H1 (cell line): ENCODE measurements at regions not wholly inside any gene's neighbourhood (a gene's known extent, or its start where the extent isn't known, plus 50 kb on each side); places are given as distances from the start of the nearest gene placed in this dataset.

ENCODE experiments used
- CTCF ChIA-PET: fragments of 300-600 bp; sonication (Branson Sonifier 250); formaldehyde crosslinking; loops from one replicate; lab custom pipeline; 2021; ENCODE audit not compliant: partially characterized antibody; lab: Charles Lee
- POLR2A ChIA-PET: fragments of 300-600 bp; sonication (Branson Sonifier 250); formaldehyde crosslinking; loops from one replicate; lab custom pipeline; 2021; ENCODE audit warnings: inconsistent platforms; ENCODE audit not compliant: partially characterized antibody; lab: Charles Lee
- DNase-seq, 2 experiments: peaks; one replicate each; pipeline versions ENCODE4 v3.0.0 to v3.0.0-alpha.2; 2010 to 2022; ENCODE audit warnings: low spot score in 2 of 2, low read depth in 1 of 2, mixed read lengths in 1 of 2
- FAIRE-seq: peaks from 2 replicates; lab custom pipeline; 2011; peaks lifted over from hg19 to GRCh38; lab: Jason Lieb, UNC
- H2AFZ ChIP-seq: 2 replicates; pipeline ENCODE4 v1.8.1; 2012; ENCODE audit warnings: low read length, inconsistent platforms
- H2AK5ac ChIP-seq: 2 replicates; pipeline ENCODE4 v1.6.1; 2013; ENCODE audit warnings: low read depth, low read length
- H2BK120ac ChIP-seq: replicated peaks from 2 replicates; pipeline ENCODE3; 2013; ENCODE audit warnings: low read depth, low read length, inconsistent platforms
- H2BK12ac ChIP-seq: 2 replicates; pipeline ENCODE4 v1.6.1; 2013; ENCODE audit warnings: low read depth, low read length
- H2BK15ac ChIP-seq: 2 replicates; pipeline ENCODE4 v1.6.1; 2013; ENCODE audit warnings: low read length
- H2BK20ac ChIP-seq: 2 replicates; pipeline ENCODE4 v1.6.1; 2013; ENCODE audit warnings: low read length
- H2BK5ac ChIP-seq: 2 replicates; pipeline ENCODE4 v1.6.1; 2013; ENCODE audit warnings: low read depth, low read length
- H3K14ac ChIP-seq: 2 replicates; pipeline ENCODE4 v1.6.1; 2013; ENCODE audit warnings: inconsistent platforms; ENCODE audit not compliant: insufficient read length
- H3K18ac ChIP-seq: 2 replicates; pipeline ENCODE4 v1.6.1; 2013; ENCODE audit warnings: low read length; ENCODE audit errors: extremely low read depth
- H3K23ac ChIP-seq: 2 replicates; pipeline ENCODE4 v1.6.1; 2013; ENCODE audit warnings: inconsistent platforms; ENCODE audit not compliant: insufficient read length
- H3K23me2 ChIP-seq: 2 replicates; pipeline ENCODE4 v1.6.1; 2013; ENCODE audit warnings: low read depth, low read length
- H3K27ac ChIP-seq: 2 replicates; pipeline ENCODE4 v1.6.1; 2011; ENCODE audit warnings: low read depth, low read length, inconsistent platforms
- H3K27me3 ChIP-seq, 4 experiments: replicated peaks in 1 of 4; 1 replicate in 1 of 4; 2 replicates in 3 of 4; pipeline versions ENCODE4 v1.6.1 to v1.8.1; 2011 to 2013; ENCODE audit warnings: low read length in 3 of 4, mild to moderate bottlenecking in 3 of 4, inconsistent platforms in 2 of 4, mixed read lengths in 2 of 4, moderate library complexity in 1 of 4; ENCODE audit not compliant: control insufficient read depth in 3 of 4, insufficient read depth in 3 of 4; ENCODE audit errors: extremely low read depth in 1 of 4
- H3K36me3 ChIP-seq, 4 experiments: 2 replicates each; pipeline versions ENCODE4 v1.6.1 to v1.8.1; 2011 to 2013; ENCODE audit warnings: mild to moderate bottlenecking in 4 of 4, low read length in 3 of 4, moderate library complexity in 2 of 4, control low read depth in 1 of 4, inconsistent platforms in 1 of 4; ENCODE audit not compliant: insufficient read depth in 4 of 4, control insufficient read depth in 2 of 4
- H3K4ac ChIP-seq: replicated peaks from 2 replicates; pipeline ENCODE3; 2013; ENCODE audit warnings: low read length, low read depth, mixed read lengths, inconsistent platforms; ENCODE audit not compliant: insufficient read length
- H3K4me1 ChIP-seq, 4 experiments: replicated peaks in 1 of 4; 1 replicate in 1 of 4; 2 replicates in 3 of 4; pipeline versions ENCODE4 v1.6.1 to v1.8.1; 2011 to 2013; ENCODE audit warnings: low read length in 3 of 4, inconsistent platforms in 2 of 4, mixed read lengths in 1 of 4; ENCODE audit not compliant: insufficient read depth in 4 of 4, control insufficient read depth in 3 of 4
- H3K4me2 ChIP-seq, 2 experiments: 2 replicates each; pipeline versions ENCODE4 v1.6.1 to v1.8.1; 2011 to 2013; ENCODE audit warnings: low read depth in 2 of 2, low read length in 2 of 2, control low read depth in 1 of 2, inconsistent platforms in 1 of 2, mild to moderate bottlenecking in 1 of 2; ENCODE audit not compliant: insufficient read depth in 1 of 2
- H3K4me3 ChIP-seq, 4 experiments: fragments of 200-600, 300-600 bp in 1 of 4; sonication (generic), shearing (Covaris generic), sonication (Bioruptor Twin) in 1 of 4; 2 replicates each; pipeline versions ENCODE4 v1.5.1 to v1.8.1; 2011 to 2016; ENCODE audit warnings: low read length in 4 of 4, low read depth in 3 of 4, control low read depth in 2 of 4, inconsistent platforms in 2 of 4, mild to moderate bottlenecking in 2 of 4, mixed read lengths in 1 of 4, moderate library complexity in 1 of 4; ENCODE audit not compliant: insufficient read depth in 2 of 4; ENCODE audit errors: extremely low read depth in 1 of 4
- H3K56ac ChIP-seq: replicated peaks from 2 replicates; pipeline ENCODE3; 2013; ENCODE audit warnings: low read depth, mild to moderate bottlenecking, mixed read lengths, low read length, inconsistent platforms; ENCODE audit not compliant: insufficient read length
- H3K79me1 ChIP-seq: 2 replicates; pipeline ENCODE4 v1.6.1; 2013; ENCODE audit warnings: low read depth, low read length, control low read depth
- H3K79me2 ChIP-seq, 2 experiments: 2 replicates each; pipeline versions ENCODE4 v1.6.1 to v1.8.1; 2012 to 2013; ENCODE audit warnings: low read length in 2 of 2, mild to moderate bottlenecking in 2 of 2, inconsistent platforms in 1 of 2; ENCODE audit not compliant: insufficient read depth in 2 of 2, control insufficient read depth in 1 of 2
- H3K9ac ChIP-seq, 4 experiments: replicated peaks in 1 of 4; 1 replicate in 1 of 4; 2 replicates in 3 of 4; pipeline versions ENCODE4 v1.6.1 to v1.8.1; 2011 to 2013; ENCODE audit warnings: low read depth in 3 of 4, low read length in 3 of 4, control low read depth in 2 of 4, mild to moderate bottlenecking in 2 of 4, moderate library complexity in 2 of 4, inconsistent platforms in 1 of 4; ENCODE audit errors: extremely low read depth in 1 of 4
- H3K9me3 ChIP-seq, 2 experiments: 2 replicates each; pipeline versions ENCODE4 v1.6.1 to v1.8.1; 2012 to 2013; ENCODE audit warnings: mild to moderate bottlenecking in 2 of 2, moderate library complexity in 2 of 2, control low read depth in 1 of 2, inconsistent platforms in 1 of 2, low read depth in 1 of 2, low read length in 1 of 2, mixed read lengths in 1 of 2; ENCODE audit not compliant: insufficient read depth in 2 of 2
- H4K20me1 ChIP-seq, 2 experiments: replicated peaks in 1 of 2; 2 replicates each; pipeline versions ENCODE3 to v1.8.1; 2011 to 2013; ENCODE audit warnings: inconsistent platforms in 2 of 2, low read length in 2 of 2, mild to moderate bottlenecking in 1 of 2; ENCODE audit not compliant: insufficient read depth in 2 of 2, control insufficient read depth in 1 of 2
- H4K5ac ChIP-seq: 2 replicates; pipeline ENCODE4 v1.6.1; 2013; ENCODE audit warnings: low read length, low read depth, mixed read lengths, inconsistent platforms; ENCODE audit not compliant: insufficient read length
- H4K8ac ChIP-seq: 2 replicates; pipeline ENCODE4 v1.8.0; 2013; ENCODE audit warnings: mild to moderate bottlenecking, moderate library complexity, low read length, inconsistent platforms; ENCODE audit not compliant: insufficient read depth; ENCODE audit errors: extremely low read depth
- H4K91ac ChIP-seq: replicated peaks from 2 replicates; pipeline ENCODE3; 2013; ENCODE audit warnings: low read length, mixed read lengths, inconsistent platforms; ENCODE audit not compliant: insufficient read length
- ATF3 ChIP-seq: IDR thresholded peaks from 2 replicates; pipeline ENCODE4 v1.6.1; 2011; ENCODE audit warnings: low read depth, mild to moderate bottlenecking, low read length; ENCODE audit not compliant: insufficient read depth
- CEBPB ChIP-seq: IDR thresholded peaks from 2 replicates; pipeline ENCODE4 v1.6.1; 2012; ENCODE audit warnings: low read depth, low read length
- CHD1 ChIP-seq: IDR thresholded peaks from 2 replicates; pipeline ENCODE4 v1.6.1; 2012; ENCODE audit warnings: low read depth, low read length, improper control_type of control experiment
- CREB1 ChIP-seq: IDR thresholded peaks from 2 replicates; pipeline ENCODE4 v1.6.1; 2012; ENCODE audit warnings: inconsistent platforms
- EGR1 ChIP-seq: IDR thresholded peaks from 2 replicates; pipeline ENCODE4 v1.6.1; 2011; ENCODE audit warnings: low read depth, low read length, borderline replicate concordance
- GABPA ChIP-seq: IDR thresholded peaks from 2 replicates; pipeline ENCODE4 v1.6.1; 2011; ENCODE audit warnings: mild to moderate bottlenecking, low read length, moderate library complexity, borderline replicate concordance; ENCODE audit not compliant: insufficient read depth
- JUND ChIP-seq: IDR thresholded peaks from 2 replicates; pipeline ENCODE4 v1.6.1; 2011; ENCODE audit warnings: mild to moderate bottlenecking, improper control_type of control experiment, low read length
- KDM1A ChIP-seq: fragments of 200-600, 300-600 bp; sonication (generic); IDR thresholded peaks from 2 replicates; pipeline ENCODE4 v1.7.1; 2016; ENCODE audit warnings: mild to moderate bottlenecking, low read length, borderline replicate concordance
- MAX ChIP-seq: IDR thresholded peaks from 2 replicates; pipeline ENCODE4 v1.6.1; 2012; ENCODE audit warnings: inconsistent platforms
- NRF1 ChIP-seq: IDR thresholded peaks from 2 replicates; pipeline ENCODE4 v1.6.1; 2011; ENCODE audit warnings: mild to moderate bottlenecking, low read depth, low read length, improper control_type of control experiment
- RAD21 ChIP-seq, 2 experiments: IDR thresholded peaks in 1 of 2; conservative IDR thresholded peaks in 1 of 2; 2 replicates each; pipeline ENCODE4 v1.6.1; 2011; ENCODE audit warnings: low read depth in 2 of 2, low read length in 2 of 2, improper control_type of control experiment in 1 of 2, inconsistent platforms in 1 of 2, mild to moderate bottlenecking in 1 of 2, moderate library complexity in 1 of 2
- RFX5 ChIP-seq: IDR thresholded peaks from 2 replicates; pipeline ENCODE4 v1.6.1; 2011; ENCODE audit warnings: low read depth, low read length, improper control_type of control experiment, borderline replicate concordance
- SIRT6 ChIP-seq: IDR thresholded peaks from one replicate; pipeline ENCODE4 v1.7.1; 2012; ENCODE audit warnings: low read length, inconsistent platforms
- SP2 ChIP-seq: IDR thresholded peaks from 2 replicates; pipeline ENCODE4 v1.6.1; 2012; ENCODE audit warnings: mild to moderate bottlenecking, low read length, inconsistent platforms
- TAF1 ChIP-seq: IDR thresholded peaks from 2 replicates; pipeline ENCODE4 v1.6.1; 2011; ENCODE audit warnings: mild to moderate bottlenecking, low read depth, low read length
- TBP ChIP-seq: IDR thresholded peaks from 2 replicates; pipeline ENCODE4 v1.6.1; 2011; ENCODE audit warnings: low read depth, low read length, improper control_type of control experiment
- WGBS, 2 experiments: shearing (Covaris generic) in 1 of 2; methylation state at CpG; one replicate each; pipeline versions ENCODE4 v1.1.6 to v1.1.7; 2013 to 2015; ENCODE audit warnings: low lambda C conversion rate in 2 of 2, mixed read lengths in 2 of 2, inconsistent platforms in 1 of 2, low coverage in 1 of 2, missing lambda C conversion rate in 1 of 2; ENCODE audit not compliant: insufficient replicate concordance in 2 of 2, insufficient coverage in 1 of 2, insufficient read length in 1 of 2; ENCODE audit errors: extremely low coverage in 1 of 2, missing lambda C conversion rate in 1 of 2; 5-methylcytosine and 5-hydroxymethylcytosine counted together

- no peaks in the 10 kb centered on the region for H3K27me3 ChIP-seq
- peaks cover 7 to 37% of the 10 kb centered on the region in 2 experiments; a peak in 3 of 4 replicates for H3K9me3 ChIP-seq
- H3K4me2 ChIP-seq, result no peak overlapping the region
- no peak overlapping the region for H3K23ac ChIP-seq
- H3K14ac ChIP-seq, result no peak overlapping the region
- no peak overlapping the region for H3K4ac ChIP-seq
- ChIA-PET CTCF (no interaction called here), POLR2A (no interaction called here)
- no peaks in the 10 kb centered on the region for H3K79me2 ChIP-seq
- H3K18ac ChIP-seq, result no peak overlapping the region
- H2AFZ ChIP-seq, result no peak overlapping the region
- H3K23me2 ChIP-seq, result no peaks in the 10 kb centered on the region
- no peak overlapping the region for H4K91ac ChIP-seq
- H2BK20ac ChIP-seq, result no peak overlapping the region
- no peak overlapping the region for H2BK12ac ChIP-seq
- FAIRE-seq (no peak), DNase-seq (no peak)
- H3K9ac ChIP-seq, result no peak overlapping the region
- no peaks in the 10 kb centered on the region for H3K4me1 ChIP-seq
- H3K36me3 ChIP-seq, result no peaks in the 10 kb centered on the region
- H3K27ac ChIP-seq, result no peak overlapping the region
- H3K56ac ChIP-seq, result no peak overlapping the region
- H2BK15ac ChIP-seq, result no peak overlapping the region
- H4K5ac ChIP-seq, result no peak overlapping the region
- 36% methylated on average over 1 of the region's 1 CpG; no CpG with 5 or more reads in 1 of the 2 experiments for WGBS, 2 experiments
- H2BK5ac ChIP-seq, result no peak overlapping the region
- no peak overlapping the region for H3K4me3 ChIP-seq
- no peak overlapping the region for H2BK120ac ChIP-seq
- no peaks in the 10 kb centered on the region for H3K79me1 ChIP-seq
- H2AK5ac ChIP-seq, result no peak overlapping the region
- H4K20me1 ChIP-seq, result no peaks in the 10 kb centered on the region
- no peak overlapping the region for H4K8ac ChIP-seq
- TF ChIP-seq SIRT6 (no peak), TAF1 (no peak), ATF3 (no peak), TBP (no peak), CHD1 (no peak), CREB1 (no peak), RAD21 (IDR thresholded peaks at IDR 0.05 in 1 of 2, conservative IDR thresholded peaks at IDR 0.05 in 1 of 2; ENCODE audit: low read depth in 2 of 2, low read length in 2 of 2) (no peak), KDM1A (no peak), RFX5 (no peak), GABPA (no peak), CEBPB (no peak), EGR1 (no peak), JUND (no peak), SP2 (no peak), MAX (no peak), NRF1 (no peak)
Observed at GRCh38 chrY:8094429-8094828, 1182.9 kb upstream of the AMELY start.
